ENCODE measurements at regions not wholly inside any gene's neighbourhood (a gene's known extent, or its start where the extent isn't known, plus 50 kb on each side); places are given as distances from the start of the nearest gene placed in this dataset.

DNA sequence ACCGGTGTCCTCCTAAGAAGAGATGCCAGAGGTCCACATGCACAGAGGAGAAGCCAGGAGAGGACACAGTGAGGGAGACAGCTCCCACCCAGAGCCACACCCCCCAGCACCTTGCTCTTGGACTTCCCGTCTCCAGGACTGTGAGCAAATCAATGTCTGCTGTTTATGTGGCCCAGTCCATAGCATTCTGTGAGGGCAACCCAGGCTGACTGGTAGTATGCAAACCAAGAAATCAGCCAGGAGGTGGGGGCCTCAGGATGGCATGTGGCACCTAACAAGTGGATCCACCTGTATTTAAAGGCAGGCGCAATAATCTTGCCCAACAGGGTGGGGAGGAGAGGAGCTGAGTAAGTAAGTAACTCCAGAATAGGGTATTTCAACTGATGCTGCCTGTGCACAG is 136.4 kb downstream of the BRD1 start:
- no peaks in the 10 kb centered on the region for H4K20me1 ChIP-seq (ENCODE audit: insufficient read depth, low read length)
- H2AFZ ChIP-seq (ENCODE audit: low read length): no peak overlapping the region
- intact Hi-C loops (cut with micrococcal nuclease; ENCODE audit: unreplicated experiment): no loop called here
- in situ Hi-C loops (cut with HindIII; ENCODE audit: extremely low pct_ligation_motif_present, low pct_unique_long_range_greater_than_20kb): no loop called here
- H3K4me2 ChIP-seq (ENCODE audit: low read depth, low read length): no peak overlapping the region
- H3K9me3 ChIP-seq (ENCODE audit: low read length): no peaks in the 10 kb centered on the region; the same call in 1 of the 2 replicates
- H3K4me3 ChIP-seq (replicated peaks in 1 of 3; ENCODE audit: insufficient read depth in 1 of 3, low read depth in 2 of 3, low read length in 3 of 3): no peak overlapping the region
- no peak overlapping the region for H3K9ac ChIP-seq (ENCODE audit: insufficient read depth, low read depth, low read length)
- no peaks in the 10 kb centered on the region for H3K79me2 ChIP-seq (ENCODE audit: insufficient read depth, low read length)
- CTCF ChIA-PET (ENCODE audit: low intra/inter-chr PET ratio, low total read pairs): no interaction called here
- peaks cover 13 to 73% of the 10 kb centered on the region in 2 experiments for H3K27me3 ChIP-seq (ENCODE audit: control insufficient read depth in 1 of 2, insufficient read depth in 2 of 2, low read length in 2 of 2)
- POLR2A ChIA-PET: no interaction called here
- no peaks in the 10 kb centered on the region for H3K36me3 ChIP-seq (replicated peaks in 1 of 2; ENCODE audit: control insufficient read depth in 1 of 2, insufficient read depth in 2 of 2, low read length in 2 of 2)
- WGBS (ENCODE audit: low lambda C conversion rate): 69% methylated on average over 3 of the region's 3 CpGs
- no peak for ATAC-seq
- FAIRE-seq: no peak
- BruUV-seq (replicated peaks): no TSS peak
- no peak for DNase-seq (ENCODE audit: low spot score)
- TF ChIP-seq CBX2 (IDR thresholded peaks at IDR 0.05; ENCODE audit: low read depth, low read length) (no peak), CBX2 (CRISPR knock-in tag; IDR thresholded peaks at IDR 0.05; ENCODE audit: low read depth) (no peak), TBL1XR1 (IDR thresholded peaks at IDR 0.05; ENCODE audit: borderline replicate concordance, low read length, partially characterized antibody) (no peak), ZBTB3 (CRISPR knock-in tag; IDR thresholded peaks at IDR 0.05; ENCODE audit: borderline replicate concordance, low read depth) (no peak), ZNF44 (CRISPR knock-in tag; IDR thresholded peaks at IDR 0.05) (no peak), MATR3 (CRISPR knock-in tag; IDR thresholded peaks at IDR 0.05) (no peak), ZNF737 (CRISPR knock-in tag; IDR thresholded peaks at IDR 0.05; ENCODE audit: borderline replicate concordance) (no peak), ZNF34 (CRISPR knock-in tag; IDR thresholded peaks at IDR 0.05; ENCODE audit: borderline replicate concordance) (no peak), ZNF350 (CRISPR knock-in tag; IDR thresholded peaks at IDR 0.05; ENCODE audit: borderline replicate concordance, low read depth) (no peak), JARID2 (CRISPR knock-in tag; IDR thresholded peaks at IDR 0.05; ENCODE audit: insufficient replicate concordance) (no peak), RAD21 (CRISPR knock-in tag; IDR thresholded peaks at IDR 0.05) (no peak), SAFB2 (CRISPR knock-in tag; IDR thresholded peaks at IDR 0.05; ENCODE audit: borderline replicate concordance, low read depth) (no peak)
- TF ChIP-seq, protein P1, sequence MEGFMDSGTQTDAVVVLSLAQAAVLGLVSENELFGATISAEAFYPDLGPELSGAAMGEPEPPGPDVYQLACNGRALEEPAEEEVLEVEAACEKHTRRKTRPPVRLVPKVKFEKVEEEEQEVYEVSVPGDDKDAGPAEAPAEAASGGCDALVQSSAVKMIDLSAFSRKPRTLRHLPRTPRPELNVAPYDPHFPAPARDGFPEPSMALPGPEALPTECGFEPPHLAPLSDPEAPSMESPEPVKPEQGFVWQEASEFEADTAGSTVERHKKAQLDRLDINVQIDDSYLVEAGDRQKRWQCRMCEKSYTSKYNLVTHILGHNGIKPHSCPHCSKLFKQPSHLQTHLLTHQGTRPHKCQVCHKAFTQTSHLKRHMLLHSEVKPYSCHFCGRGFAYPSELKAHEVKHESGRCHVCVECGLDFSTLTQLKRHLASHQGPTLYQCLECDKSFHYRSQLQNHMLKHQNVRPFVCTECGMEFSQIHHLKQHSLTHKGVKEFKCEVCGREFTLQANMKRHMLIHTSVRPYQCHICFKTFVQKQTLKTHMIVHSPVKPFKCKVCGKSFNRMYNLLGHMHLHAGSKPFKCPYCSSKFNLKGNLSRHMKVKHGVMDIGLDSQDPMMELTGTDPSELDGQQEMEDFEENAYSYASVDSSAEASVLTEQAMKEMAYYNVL (CRISPR knock-in tag; IDR thresholded peaks at IDR 0.05; ENCODE audit: borderline replicate concordance): no peak
- TF ChIP-seq, protein P2, sequence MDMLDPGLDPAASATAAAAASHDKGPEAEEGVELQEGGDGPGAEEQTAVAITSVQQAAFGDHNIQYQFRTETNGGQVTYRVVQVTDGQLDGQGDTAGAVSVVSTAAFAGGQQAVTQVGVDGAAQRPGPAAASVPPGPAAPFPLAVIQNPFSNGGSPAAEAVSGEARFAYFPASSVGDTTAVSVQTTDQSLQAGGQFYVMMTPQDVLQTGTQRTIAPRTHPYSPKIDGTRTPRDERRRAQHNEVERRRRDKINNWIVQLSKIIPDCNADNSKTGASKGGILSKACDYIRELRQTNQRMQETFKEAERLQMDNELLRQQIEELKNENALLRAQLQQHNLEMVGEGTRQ (IDR thresholded peaks at IDR 0.05; ENCODE audit: low read depth, low read length): no peak
- TF ChIP-seq, protein P2 (CRISPR knock-in tag; IDR thresholded peaks at IDR 0.05; ENCODE audit: borderline replicate concordance): no peak
- TF ChIP-seq, protein P3, sequence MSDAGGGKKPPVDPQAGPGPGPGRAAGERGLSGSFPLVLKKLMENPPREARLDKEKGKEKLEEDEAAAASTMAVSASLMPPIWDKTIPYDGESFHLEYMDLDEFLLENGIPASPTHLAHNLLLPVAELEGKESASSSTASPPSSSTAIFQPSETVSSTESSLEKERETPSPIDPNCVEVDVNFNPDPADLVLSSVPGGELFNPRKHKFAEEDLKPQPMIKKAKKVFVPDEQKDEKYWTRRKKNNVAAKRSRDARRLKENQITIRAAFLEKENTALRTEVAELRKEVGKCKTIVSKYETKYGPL (CRISPR knock-in tag; IDR thresholded peaks at IDR 0.05): no peak
- H3K4me1 ChIP-seq (ENCODE audit: insufficient read depth, low read length): no peaks in the 10 kb centered on the region
- H3K27ac ChIP-seq (ENCODE audit: extremely low read length, insufficient read depth, low read length): no peak overlapping the region

Data from HepG2 (cell line).